Duodenal mucosa (tissue), 2 donors: ENCODE measurements at regions not wholly inside any gene's neighbourhood (a gene's known extent, or its start where the extent isn't known, plus 50 kb on each side); places are given as distances from the start of the nearest gene placed in this dataset.

Experiments used
- H3K27ac ChIP-seq: one replicate; pipeline ENCODE4 v1.7.0; 2013; ENCODE audit warnings: low read depth, low read length
- H3K27me3 ChIP-seq, 2 donors: one replicate each; pipeline ENCODE4 v1.7.0; 2013; ENCODE audit warnings: low read length in 2 of 2, control low read depth in 1 of 2; ENCODE audit not compliant: insufficient read depth in 2 of 2, control insufficient read depth in 1 of 2
- H3K36me3 ChIP-seq, 2 donors: one replicate each; pipeline ENCODE4 v1.7.0; 2013; ENCODE audit warnings: low read length in 2 of 2, control low read depth in 1 of 2; ENCODE audit not compliant: insufficient read depth in 2 of 2, control insufficient read depth in 1 of 2
- H3K4me1 ChIP-seq, 2 donors: one replicate each; pipeline ENCODE4 v1.7.0; 2013; ENCODE audit warnings: low read length in 2 of 2, control low read depth in 1 of 2; ENCODE audit not compliant: insufficient read depth in 2 of 2, control insufficient read depth in 1 of 2
- H3K4me3 ChIP-seq, 2 donors: one replicate each; pipeline ENCODE4 v1.7.0; 2013; ENCODE audit warnings: low read length in 2 of 2, low read depth in 1 of 2
- H3K9ac ChIP-seq, 2 donors: one replicate each; pipeline ENCODE4 v1.7.0; 2013; ENCODE audit warnings: low read length in 2 of 2, low read depth in 1 of 2
- H3K9me3 ChIP-seq, 2 donors: one replicate each; pipeline ENCODE4 v1.7.0; 2013; ENCODE audit warnings: low read length in 2 of 2, control low read depth in 1 of 2; ENCODE audit not compliant: control insufficient read depth in 1 of 2

- no peaks in the 10 kb centered on the region for H3K4me1 ChIP-seq
- H3K9ac ChIP-seq = no peak overlapping the region
- H3K27me3 ChIP-seq = no peaks in the 10 kb centered on the region
- no peak overlapping the region for H3K4me3 ChIP-seq
- no peaks in the 10 kb centered on the region for H3K9me3 ChIP-seq
- no peak overlapping the region for H3K27ac ChIP-seq
- peaks cover 6 to 14% of the 10 kb centered on the region in 2 donors for H3K36me3 ChIP-seq
These were observed 362.0 kb downstream of the SEC14L1 start for GRCh38 chr17:77502626-77503292.

- Histone ChIP-seq H3K36me3 (peaks cover 6 to 14% of the 10 kb centered on the region in 2 donors), H3K9me3 (no peaks in the 10 kb centered on the region), H3K4me1 (no peaks in the 10 kb centered on the region), H3K27me3 (peaks cover 0 to 4% of the 10 kb centered on the region in 2 donors), H3K4me3 (no peak overlapping the region), H3K27ac (no peak overlapping the region), H3K9ac (no peak overlapping the region)
These were observed 362.5 kb downstream of the SEC14L1 start for GRCh38 chr17:77503293-77503655.

- Histone ChIP-seq H3K27me3 (peaks cover 0 to 4% of the 10 kb centered on the region in 2 donors), H3K4me1 (no peaks in the 10 kb centered on the region), H3K9ac (no peak overlapping the region), H3K9me3 (no peaks in the 10 kb centered on the region), H3K36me3 (peaks cover 6 to 10% of the 10 kb centered on the region in 2 donors), H3K27ac (no peak overlapping the region), H3K4me3 (no peak overlapping the region)
These were observed 363.3 kb downstream of the SEC14L1 start for GRCh38 chr17:77503916-77504651.

GRCh38 chr17:77504652-77505155, 363.9 kb downstream of the SEC14L1 start:
- Histone ChIP-seq H3K4me3 (no peak overlapping the region), H3K4me1 (no peaks in the 10 kb centered on the region), H3K9me3 (no peaks in the 10 kb centered on the region), H3K27ac (no peak overlapping the region), H3K36me3 (peaks cover under 1 to 3% of the 10 kb centered on the region in 2 donors), H3K9ac (no peak overlapping the region), H3K27me3 (peaks cover 0 to 4% of the 10 kb centered on the region in 2 donors)

- H3K27ac ChIP-seq = no peak overlapping the region
- no peaks in the 10 kb centered on the region for H3K9me3 ChIP-seq
- H3K4me1 ChIP-seq = no peaks in the 10 kb centered on the region
- no peaks in the 10 kb centered on the region for H3K36me3 ChIP-seq
- peaks cover 0 to 4% of the 10 kb centered on the region in 2 donors for H3K27me3 ChIP-seq
- no peak overlapping the region for H3K4me3 ChIP-seq
- H3K9ac ChIP-seq = no peak overlapping the region
These were observed 364.4 kb downstream of the SEC14L1 start for GRCh38 chr17:77505181-77505639.

GRCh38 chr17:77506371-77506991, 365.7 kb downstream of the SEC14L1 start:
- H3K36me3 ChIP-seq = no peaks in the 10 kb centered on the region
- no peaks in the 10 kb centered on the region for H3K4me1 ChIP-seq
- H3K4me3 ChIP-seq = no peak overlapping the region
- H3K9ac ChIP-seq = no peak overlapping the region
- no peak overlapping the region for H3K27ac ChIP-seq
- H3K27me3 ChIP-seq = peaks cover 0 to 4% of the 10 kb centered on the region in 2 donors
- peaks cover 0 to 2% of the 10 kb centered on the region in 2 donors for H3K9me3 ChIP-seq

- Histone ChIP-seq H3K4me1 (no peaks in the 10 kb centered on the region), H3K27me3 (peaks cover 0 to 4% of the 10 kb centered on the region in 2 donors), H3K9ac (no peak overlapping the region), H3K4me3 (no peak overlapping the region), H3K27ac (no peak overlapping the region), H3K36me3 (no peaks in the 10 kb centered on the region), H3K9me3 (peaks cover 0 to 7% of the 10 kb centered on the region in 2 donors)
These were observed 366.5 kb downstream of the SEC14L1 start for GRCh38 chr17:77507111-77507885.

GRCh38 chr17:77508047-77508715, 367.4 kb downstream of the SEC14L1 start:
- H3K27ac ChIP-seq = no peak overlapping the region
- H3K9ac ChIP-seq = no peak overlapping the region
- peaks cover 0 to 4% of the 10 kb centered on the region in 2 donors for H3K27me3 ChIP-seq
- H3K4me3 ChIP-seq = no peak overlapping the region
- no peaks in the 10 kb centered on the region for H3K36me3 ChIP-seq
- H3K9me3 ChIP-seq = peaks cover 0 to 7% of the 10 kb centered on the region in 2 donors
- no peaks in the 10 kb centered on the region for H3K4me1 ChIP-seq

- Histone ChIP-seq H3K9me3 (peaks cover 0 to 7% of the 10 kb centered on the region in 2 donors), H3K27ac (no peak overlapping the region), H3K4me1 (no peaks in the 10 kb centered on the region), H3K9ac (no peak overlapping the region), H3K36me3 (no peaks in the 10 kb centered on the region), H3K4me3 (no peak overlapping the region), H3K27me3 (peaks cover 0 to 4% of the 10 kb centered on the region in 2 donors)
These were observed 368.3 kb downstream of the SEC14L1 start for GRCh38 chr17:77509089-77509488.
